CD14-positive monocyte (primary cell): ENCODE measurements at regions not wholly inside any gene's neighbourhood (a gene's known extent, or its start where the extent isn't known, plus 50 kb on each side); places are given as distances from the start of the nearest gene placed in this dataset.

Source experiments
- DNase-seq, 3 donors: peaks; one replicate each; pipeline ENCODE4 v3.0.0-alpha.2; 2011 to 2022
- H2AFZ ChIP-seq: 2 replicates; pipeline ENCODE4 v1.6.0; 2012; ENCODE audit warnings: mild to moderate bottlenecking, low read depth, low read length, inconsistent platforms; ENCODE audit not compliant: insufficient read depth, poor library complexity, severe bottlenecking
- H3K27ac ChIP-seq, 2 donors: 1 replicate in 1 of 2; 2 replicates in 1 of 2; pipeline ENCODE4 v1.5.1; 2012 to 2013; ENCODE audit warnings: low read length in 2 of 2, control low read depth in 1 of 2, inconsistent platforms in 1 of 2, low read depth in 1 of 2, mild to moderate bottlenecking in 1 of 2
- H3K27me3 ChIP-seq, 2 donors: one replicate each; pipeline versions ENCODE4 v1.6.0 to v1.6.1; 2011 to 2013; ENCODE audit warnings: low read length in 2 of 2; ENCODE audit not compliant: control insufficient read depth in 2 of 2, insufficient read depth in 2 of 2
- H3K36me3 ChIP-seq, 2 donors: replicated peaks in 1 of 2; 1 replicate in 1 of 2; 2 replicates in 1 of 2; pipeline versions ENCODE4 v1.5.1 to v1.6.1; 2012 to 2013; ENCODE audit warnings: low read length in 2 of 2, control low read depth in 1 of 2, inconsistent platforms in 1 of 2, mild to moderate bottlenecking in 1 of 2; ENCODE audit not compliant: insufficient read depth in 2 of 2, control insufficient read depth in 1 of 2
- H3K4me1 ChIP-seq, 2 donors: 1 replicate in 1 of 2; 2 replicates in 1 of 2; pipeline versions ENCODE4 v1.5.1 to v1.6.1; 2012 to 2013; ENCODE audit warnings: low read length in 2 of 2, control low read depth in 1 of 2, inconsistent platforms in 1 of 2, mild to moderate bottlenecking in 1 of 2, moderate library complexity in 1 of 2; ENCODE audit not compliant: insufficient read depth in 2 of 2, control insufficient read depth in 1 of 2
- H3K4me2 ChIP-seq: replicated peaks from 2 replicates; pipeline ENCODE3; 2012; ENCODE audit warnings: low read length, moderate library complexity, mild to moderate bottlenecking; ENCODE audit not compliant: poor library complexity, severe bottlenecking; ENCODE audit errors: extremely low read depth
- H3K4me3 ChIP-seq, 3 experiments: fragments of 200-600 bp in 1 of 3; sonication (generic) in 1 of 3; replicated peaks in 1 of 3; 1 replicate in 2 of 3; 2 replicates in 1 of 3; pipeline ENCODE4 v1.5.1; 2011 to 2013; ENCODE audit warnings: low read length in 3 of 3, mild to moderate bottlenecking in 3 of 3, control low read depth in 2 of 3, low read depth in 2 of 3, inconsistent platforms in 1 of 3, moderate library complexity in 1 of 3
- H3K79me2 ChIP-seq: 2 replicates; pipeline ENCODE4 v1.6.0; 2012; ENCODE audit warnings: mild to moderate bottlenecking, control low read depth, inconsistent platforms, low read length, moderate library complexity; ENCODE audit not compliant: insufficient read depth
- H3K9ac ChIP-seq: 2 replicates; pipeline ENCODE4 v1.6.0; 2017; ENCODE audit warnings: low read length, mild to moderate bottlenecking; ENCODE audit not compliant: insufficient read depth, poor library complexity, severe bottlenecking
- H3K9me3 ChIP-seq, 2 donors: replicated peaks in 1 of 2; 1 replicate in 1 of 2; 2 replicates in 1 of 2; pipeline versions ENCODE4 v1.5.1 to v1.6.1; 2012 to 2013; ENCODE audit warnings: low read length in 2 of 2, control low read depth in 1 of 2; ENCODE audit not compliant: control insufficient read depth in 1 of 2, insufficient read depth in 1 of 2
- H4K20me1 ChIP-seq: 2 replicates; pipeline ENCODE4 v1.6.0; 2012; ENCODE audit warnings: mild to moderate bottlenecking, low read length, control low read depth, moderate library complexity; ENCODE audit not compliant: insufficient read depth
- H3K27ac Mint-ChIP-seq, 7 donors: one replicate each; pipeline ENCODE4 v1.8.0; 2020; ENCODE audit warnings: mild to moderate bottlenecking in 7 of 7, mixed read lengths in 7 of 7, moderate library complexity in 6 of 7, inconsistent platforms in 2 of 7
- H3K27me3 Mint-ChIP-seq, 3 donors: one replicate each; pipeline ENCODE4 v1.8.0; 2021 to 2022; ENCODE audit warnings: low read depth in 3 of 3, mild to moderate bottlenecking in 3 of 3, mixed read lengths in 3 of 3, moderate library complexity in 3 of 3, inconsistent platforms in 1 of 3
- H3K36me3 Mint-ChIP-seq, 2 donors: one replicate each; pipeline ENCODE4 v1.8.0; 2020; ENCODE audit warnings: mixed read lengths in 2 of 2, inconsistent platforms in 1 of 2, mild to moderate bottlenecking in 1 of 2
- H3K4me1 Mint-ChIP-seq: one replicate; pipeline ENCODE4 v1.8.0; 2020; ENCODE audit warnings: mild to moderate bottlenecking, mixed read lengths
- H3K4me3 Mint-ChIP-seq, 2 donors: one replicate each; pipeline ENCODE4 v1.8.0; 2020; ENCODE audit warnings: mild to moderate bottlenecking in 2 of 2, mixed read lengths in 2 of 2, moderate library complexity in 1 of 2
- H3K9me3 Mint-ChIP-seq, 7 donors: one replicate each; pipeline ENCODE4 v1.8.0; 2020 to 2022; ENCODE audit warnings: mixed read lengths in 7 of 7, mild to moderate bottlenecking in 6 of 7, moderate library complexity in 6 of 7, inconsistent platforms in 2 of 7
- CTCF ChIP-seq: fragments of 200-600 bp; IDR thresholded peaks from one replicate; pipeline ENCODE4 v1.8.0; 2022; ENCODE audit warnings: antibody characterized with exemption, mild to moderate bottlenecking
- WGBS: methylation state at CpG from one replicate; pipeline ENCODE4 v1.1.5; 2013; ENCODE audit warnings: missing lambda C conversion rate; ENCODE audit not compliant: insufficient coverage; 5-methylcytosine and 5-hydroxymethylcytosine counted together
- intact Hi-C, 2 donors: fragments of 100-400 bp; cut with micrococcal nuclease; formaldehyde crosslinking; loops; one replicate each; pipeline versions ENCODE4 v1.15.0 to v1.15.1; 2023

GRCh38 chr2:114082731-114083433 lies 193.0 kb downstream of the ACTR3 start:
- no peak overlapping the region for H2AFZ ChIP-seq
- no peak for DNase-seq
- H3K4me2 ChIP-seq, result no peak overlapping the region
- H3K9me3 Mint-ChIP-seq, result peaks cover 0 to 9% (median 5%) of the 10 kb centered on the region in 7 donors
- no peak overlapping the region for H3K9ac ChIP-seq
- H3K36me3 ChIP-seq, result no peaks in the 10 kb centered on the region
- H3K4me1 ChIP-seq, result no peaks in the 10 kb centered on the region
- H3K27me3 Mint-ChIP-seq, result peaks cover 0 to 3% (median 0%) of the 10 kb centered on the region in 3 donors
- H3K36me3 Mint-ChIP-seq, result no peaks in the 10 kb centered on the region
- H3K9me3 ChIP-seq, result peaks cover 0 to 2% of the 10 kb centered on the region in 2 donors
- WGBS, result 79% methylated on average over 3 of the region's 7 CpGs
- H3K27ac Mint-ChIP-seq, result no peak overlapping the region
- no peak overlapping the region for H3K4me3 ChIP-seq
- intact Hi-C loops, result no loop called here
- H3K79me2 ChIP-seq, result no peaks in the 10 kb centered on the region
- H4K20me1 ChIP-seq, result no peaks in the 10 kb centered on the region
- no peaks in the 10 kb centered on the region for H3K27me3 ChIP-seq
- no peaks in the 10 kb centered on the region for H3K4me1 Mint-ChIP-seq
- no peak overlapping the region for H3K4me3 Mint-ChIP-seq
- H3K27ac ChIP-seq, result no peak overlapping the region
- TF ChIP-seq CTCF, result no peak

- WGBS, result 33% methylated on average over 2 of the region's 6 CpGs
- no peak overlapping the region for H3K4me3 Mint-ChIP-seq
- no peaks in the 10 kb centered on the region for H3K27me3 Mint-ChIP-seq
Observed at GRCh38 chr2:114083717-114084387, 194.0 kb downstream of the ACTR3 start.

More at GRCh38 chr2:114083717-114084387, 194.0 kb downstream of the ACTR3 start:
- H3K4me2 ChIP-seq, result no peak overlapping the region
- H3K79me2 ChIP-seq, result no peaks in the 10 kb centered on the region
- no peak overlapping the region for H3K4me3 ChIP-seq
- no peaks in the 10 kb centered on the region for H3K36me3 Mint-ChIP-seq
- no peaks in the 10 kb centered on the region for H4K20me1 ChIP-seq
- H3K9me3 ChIP-seq, result peaks cover 0 to 2% of the 10 kb centered on the region in 2 donors
- H3K9ac ChIP-seq, result no peak overlapping the region
- H3K4me1 ChIP-seq, result no peaks in the 10 kb centered on the region
- H3K27ac ChIP-seq, result no peak overlapping the region
- no peak overlapping the region for H3K27ac Mint-ChIP-seq
- H3K27me3 ChIP-seq, result no peaks in the 10 kb centered on the region
- peaks cover 0 to 9% (median 5%) of the 10 kb centered on the region in 7 donors for H3K9me3 Mint-ChIP-seq
- no peak for TF ChIP-seq CTCF
- no peak overlapping the region for H2AFZ ChIP-seq
- DNase-seq, result no peak
- intact Hi-C loops, result no loop called here
- H3K36me3 ChIP-seq, result no peaks in the 10 kb centered on the region
- no peaks in the 10 kb centered on the region for H3K4me1 Mint-ChIP-seq
